Fibroblast of mammary gland (primary cell): ENCODE measurements at regions not wholly inside any gene's neighbourhood (a gene's known extent, or its start where the extent isn't known, plus 50 kb on each side); places are given as distances from the start of the nearest gene placed in this dataset.

Source experiments
- DNase-seq: peaks from one replicate; pipeline ENCODE4 v3.0.0-alpha.2; 2010; ENCODE audit warnings: low read depth
- H3K4me3 ChIP-seq: 2 replicates; pipeline ENCODE4 v1.5.1; 2011; ENCODE audit warnings: low read depth, mild to moderate bottlenecking, low read length, moderate library complexity; ENCODE audit not compliant: control insufficient read depth
- CTCF ChIP-seq: conservative IDR thresholded peaks from 2 replicates; pipeline ENCODE4 v1.5.1; 2011; ENCODE audit warnings: low read depth, low read length, inconsistent platforms; ENCODE audit not compliant: control insufficient read depth, insufficient read depth

GRCh38 chr13:79830945-79831344, 350.0 kb downstream of the NDFIP2 start:
- no peak for TF ChIP-seq CTCF
- no peak for DNase-seq
- H3K4me3 ChIP-seq: no peak overlapping the region

GRCh38 chr13:79830426-79830825, 349.5 kb downstream of the NDFIP2 start:
- no peak for TF ChIP-seq CTCF
- no peak overlapping the region for H3K4me3 ChIP-seq
- no peak for DNase-seq

- DNase-seq: no peak
- H3K4me3 ChIP-seq: no peak overlapping the region
- TF ChIP-seq CTCF: no peak
Observed at GRCh38 chr13:79829880-79830279, 348.9 kb downstream of the NDFIP2 start.

- no peak for TF ChIP-seq CTCF
- DNase-seq: no peak
- no peak overlapping the region for H3K4me3 ChIP-seq
Observed at GRCh38 chr13:79825959-79826358, 345.0 kb downstream of the NDFIP2 start.

GRCh38 chr13:79815041-79815440, 334.1 kb downstream of the NDFIP2 start:
- no peak overlapping the region for H3K4me3 ChIP-seq
- no peak for DNase-seq
- no peak for TF ChIP-seq CTCF

- TF ChIP-seq CTCF: no peak
- no peak for DNase-seq
- no peak overlapping the region for H3K4me3 ChIP-seq
Observed at GRCh38 chr13:79812070-79812850, 331.3 kb downstream of the NDFIP2 start.
